HCT116 (cell line): ENCODE measurements at regions not wholly inside any gene's neighbourhood (a gene's known extent, or its start where the extent isn't known, plus 50 kb on each side); places are given as distances from the start of the nearest gene placed in this dataset.

Experiments used
- ATAC-seq: fragments of 200-7000 bp; cut with Tn5 transposase; 2 replicates; pipeline ENCODE4 v1.9.1; 2020; ENCODE audit warnings: mild to moderate bottlenecking, moderate library complexity
- BruUV-seq: library from RNA; stranded (reverse); fragments of 400-500 nt; replicated peaks from 2 replicates; lab custom pipeline; 2021; lab: Mats Ljungman, UMichigan
- CTCF ChIA-PET: fragments of 300-600 bp; sonication (Branson Sonifier 250); formaldehyde crosslinking; loops from one replicate; lab custom pipeline; 2021; ENCODE audit warnings: antibody characterized with exemption; lab: Charles Lee
- POLR2A ChIA-PET: fragments of 300-600, 350-600 bp; sonication (Branson Sonifier 250); formaldehyde crosslinking; loops from one replicate; lab custom pipeline; 2021; ENCODE audit warnings: antibody characterized with exemption; lab: Charles Lee
- RAD21 ChIA-PET, 2 experiments: fragments of 300-600 bp; sonication (Branson Sonifier 250); formaldehyde crosslinking; loops; one replicate each; lab custom pipeline; 2023; ENCODE audit warnings: low total read pairs in 2 of 2; ENCODE audit not compliant: uncharacterized antibody in 2 of 2, unreplicated experiment in 2 of 2, low non-redundant PET in 1 of 2; lab: Charles Lee
- DNase-seq: peaks from one replicate; pipeline ENCODE4 v3.0.0-alpha.2; 2010; ENCODE audit warnings: low read depth, low spot score
- H2AFZ ChIP-seq: fragments of 200-600 bp; shearing (Covaris generic), sonication (generic); 2 replicates; pipeline ENCODE4 v1.6.1; 2017; ENCODE audit warnings: low read depth, mixed run types, mixed read lengths, antibody characterized with exemption, low read length; ENCODE audit not compliant: poor library complexity, severe bottlenecking
- H3K27ac ChIP-seq: 2 replicates; pipeline ENCODE4 v1.5.1; 2012; ENCODE audit warnings: low read depth, low read length
- H3K27me3 ChIP-seq: fragments of 200-600 bp; sonication (generic); 2 replicates; pipeline ENCODE4 v1.6.1; 2016; ENCODE audit warnings: mixed run types, low read length, mixed read lengths; ENCODE audit not compliant: insufficient read depth
- H3K36me3 ChIP-seq, 2 experiments: fragments of 200-500 bp in 1 of 2; fragments of 200-600 bp in 1 of 2; sonication (Bioruptor generic) in 1 of 2; sonication (generic) in 1 of 2; 2 replicates each; pipeline versions ENCODE4 v1.5.1 to v1.6.1; 2014 to 2016; ENCODE audit warnings: low read length in 2 of 2, inconsistent platforms in 1 of 2, mixed read lengths in 1 of 2, mixed run types in 1 of 2; ENCODE audit not compliant: insufficient read depth in 2 of 2, control insufficient read depth in 1 of 2
- H3K4me1 ChIP-seq, 2 experiments: fragments of 200-600 bp in 1 of 2; sonication (generic) in 1 of 2; 2 replicates each; pipeline versions ENCODE4 v1.5.1 to v1.6.1; 2012 to 2017; ENCODE audit warnings: low read length in 2 of 2, inconsistent platforms in 1 of 2, mild to moderate bottlenecking in 1 of 2, mixed read lengths in 1 of 2, mixed run types in 1 of 2, moderate library complexity in 1 of 2; ENCODE audit not compliant: insufficient read depth in 2 of 2, control insufficient read depth in 1 of 2
- H3K4me2 ChIP-seq: fragments of 200-600 bp; sonication (generic); 2 replicates; pipeline ENCODE4 v1.6.1; 2017; ENCODE audit warnings: mixed run types, low read length, mixed read lengths
- H3K4me3 ChIP-seq, 2 experiments: fragments of 200-600 bp in 1 of 2; sonication (generic) in 1 of 2; replicated peaks in 1 of 2; 2 replicates each; pipeline ENCODE4 v1.5.1; 2011 to 2016; ENCODE audit warnings: low read length in 2 of 2, control low read depth in 1 of 2, low read depth in 1 of 2, mild to moderate bottlenecking in 1 of 2, mixed read lengths in 1 of 2, mixed run types in 1 of 2
- H3K79me2 ChIP-seq: fragments of 200-600 bp; sonication (generic); 2 replicates; pipeline ENCODE4 v1.6.1; 2017; ENCODE audit warnings: mild to moderate bottlenecking, mixed run types, low read length, moderate library complexity, mixed read lengths; ENCODE audit not compliant: insufficient read depth
- H3K9ac ChIP-seq: fragments of 200-600 bp; sonication (generic); 2 replicates; pipeline ENCODE4 v1.6.1; 2016; ENCODE audit warnings: low read length, mixed read lengths
- H3K9me2 ChIP-seq: fragments of 200-600 bp; sonication (generic), shearing (Covaris generic); 2 replicates; pipeline ENCODE4 v1.6.1; 2017; ENCODE audit warnings: mixed run types, mild to moderate bottlenecking, moderate library complexity; ENCODE audit not compliant: insufficient read depth
- H3K9me3 ChIP-seq, 2 experiments: fragments of 200-500 bp in 1 of 2; fragments of 200-600 bp in 1 of 2; sonication (Bioruptor generic) in 1 of 2; sonication (generic) in 1 of 2; 2 replicates each; pipeline ENCODE4 v1.6.1; 2014 to 2017; ENCODE audit warnings: low read length in 2 of 2, mixed read lengths in 2 of 2, inconsistent platforms in 1 of 2, low read depth in 1 of 2, mild to moderate bottlenecking in 1 of 2, mixed run types in 1 of 2, moderate library complexity in 1 of 2; ENCODE audit not compliant: control insufficient read depth in 1 of 2, insufficient read depth in 1 of 2
- H4K20me1 ChIP-seq: fragments of 200-600 bp; sonication (generic), shearing (Covaris generic); 2 replicates; pipeline ENCODE4 v1.6.1; 2017; ENCODE audit warnings: mixed run types, mild to moderate bottlenecking, moderate library complexity; ENCODE audit not compliant: insufficient read depth
- ATF3 ChIP-seq: IDR thresholded peaks from 2 replicates; pipeline ENCODE4 v1.6.1; 2012
- CBX3 ChIP-seq: IDR thresholded peaks from 2 replicates; pipeline ENCODE4 v1.6.1; 2012; ENCODE audit warnings: low read depth
- CEBPB ChIP-seq: IDR thresholded peaks from 2 replicates; pipeline ENCODE4 v1.6.1; 2012; ENCODE audit warnings: low read depth
- EGR1 ChIP-seq: IDR thresholded peaks from 2 replicates; pipeline ENCODE4 v1.6.1; 2012; ENCODE audit warnings: low read depth
- ELF1 ChIP-seq: IDR thresholded peaks from 2 replicates; pipeline ENCODE4 v1.6.1; 2012; ENCODE audit warnings: low read depth, borderline replicate concordance
- EZH2phosphoT487 ChIP-seq: fragments of 200-600 bp; IDR thresholded peaks from 2 replicates; pipeline ENCODE4 v1.6.1; 2018; ENCODE audit warnings: antibody characterized with exemption, borderline replicate concordance
- FOSL1 ChIP-seq: IDR thresholded peaks from 2 replicates; pipeline ENCODE4 v1.6.1; 2012; ENCODE audit warnings: low read depth
- JUND ChIP-seq: IDR thresholded peaks from 2 replicates; pipeline ENCODE4 v1.6.1; 2012
- POLR2AphosphoS5 ChIP-seq: IDR thresholded peaks from 2 replicates; pipeline ENCODE4 v1.6.1; 2011; ENCODE audit warnings: mild to moderate bottlenecking, low read depth, low read length, moderate library complexity
- RAD21 ChIP-seq: IDR thresholded peaks from 2 replicates; pipeline ENCODE4 v1.6.1; 2012; ENCODE audit warnings: low read depth, mild to moderate bottlenecking
- SIN3A ChIP-seq: IDR thresholded peaks from 2 replicates; pipeline ENCODE4 v1.6.1; 2012; ENCODE audit warnings: low read depth
- SP1 ChIP-seq: IDR thresholded peaks from 2 replicates; pipeline ENCODE4 v1.6.1; 2012; ENCODE audit warnings: low read depth
- SRF ChIP-seq: IDR thresholded peaks from 2 replicates; pipeline ENCODE4 v1.6.1; 2012; ENCODE audit warnings: low read depth
- TCF7L2 ChIP-seq: IDR thresholded peaks from 2 replicates; pipeline ENCODE4 v1.7.0; 2011; ENCODE audit warnings: borderline replicate concordance, inconsistent platforms; ENCODE audit not compliant: insufficient read depth, insufficient read length; ENCODE audit errors: extremely low read depth
- YY1 ChIP-seq: IDR thresholded peaks from 2 replicates; pipeline ENCODE4 v1.6.1; 2011; ENCODE audit warnings: low read length, low read depth, moderate library complexity, mild to moderate bottlenecking; ENCODE audit not compliant: insufficient replicate concordance; ENCODE audit errors: extremely low read depth
- ZFX ChIP-seq: fragments of 450-650 bp; IDR thresholded peaks from 2 replicates; pipeline ENCODE4 v1.6.1; 2017
- ZNF274 ChIP-seq: fragments of 200-500 bp; sonication (Bioruptor generic); IDR thresholded peaks from 2 replicates; pipeline ENCODE4 v1.6.1; 2014; ENCODE audit warnings: mild to moderate bottlenecking, low read depth, low read length, inconsistent platforms
- intact Hi-C: fragments of 100-400 bp; cut with micrococcal nuclease; formaldehyde crosslinking; loops from 2 replicates; pipeline ENCODE4 v1.10.0; 2022
- TF ChIP-seq, protein P1 (sequence below): IDR thresholded peaks from 2 replicates; pipeline ENCODE4 v1.6.1; 2012
- TF ChIP-seq, protein P2 (sequence below): IDR thresholded peaks from 2 replicates; pipeline ENCODE4 v1.6.1; 2012; ENCODE audit warnings: low read depth
- TF ChIP-seq, protein P3 (sequence below), 3 experiments: fragments of 200-600 bp in 1 of 3; sonication (generic) in 1 of 3; IDR thresholded peaks in 2 of 3; conservative IDR thresholded peaks in 1 of 3; 2 replicates each; pipeline ENCODE4 v1.5.1; 2012 to 2017; ENCODE audit warnings: low read depth in 2 of 3, low read length in 2 of 3, antibody characterized with exemption in 1 of 3, borderline replicate concordance in 1 of 3, control low read depth in 1 of 3, mild to moderate bottlenecking in 1 of 3, mixed read lengths in 1 of 3, mixed run types in 1 of 3, moderate library complexity in 1 of 3; ENCODE audit not compliant: insufficient read depth in 1 of 3

- TF ChIP-seq SRF = no peak
- TF ChIP-seq, protein P1, sequence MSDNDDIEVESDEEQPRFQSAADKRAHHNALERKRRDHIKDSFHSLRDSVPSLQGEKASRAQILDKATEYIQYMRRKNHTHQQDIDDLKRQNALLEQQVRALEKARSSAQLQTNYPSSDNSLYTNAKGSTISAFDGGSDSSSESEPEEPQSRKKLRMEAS = no peak
- TF ChIP-seq, protein P2, sequence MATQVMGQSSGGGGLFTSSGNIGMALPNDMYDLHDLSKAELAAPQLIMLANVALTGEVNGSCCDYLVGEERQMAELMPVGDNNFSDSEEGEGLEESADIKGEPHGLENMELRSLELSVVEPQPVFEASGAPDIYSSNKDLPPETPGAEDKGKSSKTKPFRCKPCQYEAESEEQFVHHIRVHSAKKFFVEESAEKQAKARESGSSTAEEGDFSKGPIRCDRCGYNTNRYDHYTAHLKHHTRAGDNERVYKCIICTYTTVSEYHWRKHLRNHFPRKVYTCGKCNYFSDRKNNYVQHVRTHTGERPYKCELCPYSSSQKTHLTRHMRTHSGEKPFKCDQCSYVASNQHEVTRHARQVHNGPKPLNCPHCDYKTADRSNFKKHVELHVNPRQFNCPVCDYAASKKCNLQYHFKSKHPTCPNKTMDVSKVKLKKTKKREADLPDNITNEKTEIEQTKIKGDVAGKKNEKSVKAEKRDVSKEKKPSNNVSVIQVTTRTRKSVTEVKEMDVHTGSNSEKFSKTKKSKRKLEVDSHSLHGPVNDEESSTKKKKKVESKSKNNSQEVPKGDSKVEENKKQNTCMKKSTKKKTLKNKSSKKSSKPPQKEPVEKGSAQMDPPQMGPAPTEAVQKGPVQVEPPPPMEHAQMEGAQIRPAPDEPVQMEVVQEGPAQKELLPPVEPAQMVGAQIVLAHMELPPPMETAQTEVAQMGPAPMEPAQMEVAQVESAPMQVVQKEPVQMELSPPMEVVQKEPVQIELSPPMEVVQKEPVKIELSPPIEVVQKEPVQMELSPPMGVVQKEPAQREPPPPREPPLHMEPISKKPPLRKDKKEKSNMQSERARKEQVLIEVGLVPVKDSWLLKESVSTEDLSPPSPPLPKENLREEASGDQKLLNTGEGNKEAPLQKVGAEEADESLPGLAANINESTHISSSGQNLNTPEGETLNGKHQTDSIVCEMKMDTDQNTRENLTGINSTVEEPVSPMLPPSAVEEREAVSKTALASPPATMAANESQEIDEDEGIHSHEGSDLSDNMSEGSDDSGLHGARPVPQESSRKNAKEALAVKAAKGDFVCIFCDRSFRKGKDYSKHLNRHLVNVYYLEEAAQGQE = no peak
- no peak for TF ChIP-seq FOSL1
- no peak for TF ChIP-seq JUND
- TF ChIP-seq CBX3 = no peak
- no peak for TF ChIP-seq ZNF274
- TF ChIP-seq ATF3 = no peak
- TF ChIP-seq SIN3A = no peak
- TF ChIP-seq ELF1 = no peak
- no peak for TF ChIP-seq RAD21
- no peak for TF ChIP-seq SP1
- TF ChIP-seq CEBPB = no peak
- no peak for TF ChIP-seq EGR1
- TF ChIP-seq POLR2AphosphoS5 = no peak
- TF ChIP-seq EZH2phosphoT487 = no peak
- no peak for TF ChIP-seq YY1
- TF ChIP-seq, protein P3, sequence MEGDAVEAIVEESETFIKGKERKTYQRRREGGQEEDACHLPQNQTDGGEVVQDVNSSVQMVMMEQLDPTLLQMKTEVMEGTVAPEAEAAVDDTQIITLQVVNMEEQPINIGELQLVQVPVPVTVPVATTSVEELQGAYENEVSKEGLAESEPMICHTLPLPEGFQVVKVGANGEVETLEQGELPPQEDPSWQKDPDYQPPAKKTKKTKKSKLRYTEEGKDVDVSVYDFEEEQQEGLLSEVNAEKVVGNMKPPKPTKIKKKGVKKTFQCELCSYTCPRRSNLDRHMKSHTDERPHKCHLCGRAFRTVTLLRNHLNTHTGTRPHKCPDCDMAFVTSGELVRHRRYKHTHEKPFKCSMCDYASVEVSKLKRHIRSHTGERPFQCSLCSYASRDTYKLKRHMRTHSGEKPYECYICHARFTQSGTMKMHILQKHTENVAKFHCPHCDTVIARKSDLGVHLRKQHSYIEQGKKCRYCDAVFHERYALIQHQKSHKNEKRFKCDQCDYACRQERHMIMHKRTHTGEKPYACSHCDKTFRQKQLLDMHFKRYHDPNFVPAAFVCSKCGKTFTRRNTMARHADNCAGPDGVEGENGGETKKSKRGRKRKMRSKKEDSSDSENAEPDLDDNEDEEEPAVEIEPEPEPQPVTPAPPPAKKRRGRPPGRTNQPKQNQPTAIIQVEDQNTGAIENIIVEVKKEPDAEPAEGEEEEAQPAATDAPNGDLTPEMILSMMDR (IDR thresholded peaks at IDR 0.05 in 2 of 3, conservative IDR thresholded peaks at IDR 0.05 in 1 of 3; ENCODE audit: borderline replicate concordance in 1 of 3, insufficient read depth in 1 of 3, low read depth in 2 of 3, low read length in 2 of 3) = no peak
- TF ChIP-seq ZFX = no peak
- no peak for TF ChIP-seq TCF7L2
- Histone ChIP-seq H4K20me1 (no peaks in the 10 kb centered on the region), H2AFZ (no peak overlapping the region), H3K27ac (no peak overlapping the region), H3K27me3 (no peaks in the 10 kb centered on the region), H3K4me1 (no peaks in the 10 kb centered on the region), H3K9me2 (no peaks in the 10 kb centered on the region), H3K9ac (no peak overlapping the region), H3K4me2 (no peak overlapping the region), H3K4me3 (no peak overlapping the region), H3K79me2 (no peaks in the 10 kb centered on the region), H3K36me3 (no peaks in the 10 kb centered on the region), H3K9me3 (no peaks in the 10 kb centered on the region)
- no TSS peak for BruUV-seq
- DNase-seq (no peak), ATAC-seq (no peak)
- ChIA-PET POLR2A (no interaction called here), CTCF (no interaction called here), RAD21 (no interaction called here)
- intact Hi-C loops = no loop called here
Observed at GRCh38 chr9:13939701-13940490, 374.0 kb downstream of the NFIB start.
